ENCODE measurements at regions not wholly inside any gene's neighbourhood (a gene's known extent, or its start where the extent isn't known, plus 50 kb on each side); places are given as distances from the start of the nearest gene placed in this dataset.

DNA sequence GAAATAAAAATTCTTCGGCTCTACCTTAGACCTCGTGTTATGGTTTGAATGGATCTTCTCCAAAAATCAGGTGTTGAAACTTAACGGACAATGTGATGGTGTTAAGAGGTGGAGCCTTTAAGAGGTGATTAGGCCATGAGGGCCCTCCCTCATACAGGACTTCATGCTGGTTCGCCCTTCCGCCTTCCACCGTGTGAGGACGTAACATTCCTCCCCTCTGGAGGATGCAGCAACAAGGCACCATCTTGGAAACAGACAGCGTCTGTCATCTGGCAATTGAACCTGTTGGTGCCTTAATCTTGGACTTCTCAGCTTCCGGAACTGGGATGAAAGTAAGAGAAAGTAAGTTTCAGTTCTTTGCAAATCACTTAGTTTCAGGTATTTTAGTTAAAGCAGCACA, 126.3 kb upstream of the SPRED2 start:
- intact Hi-C loops (cut with micrococcal nuclease), result no loop called here
- DNase-seq (no peak), ATAC-seq (no peak)

DNA sequence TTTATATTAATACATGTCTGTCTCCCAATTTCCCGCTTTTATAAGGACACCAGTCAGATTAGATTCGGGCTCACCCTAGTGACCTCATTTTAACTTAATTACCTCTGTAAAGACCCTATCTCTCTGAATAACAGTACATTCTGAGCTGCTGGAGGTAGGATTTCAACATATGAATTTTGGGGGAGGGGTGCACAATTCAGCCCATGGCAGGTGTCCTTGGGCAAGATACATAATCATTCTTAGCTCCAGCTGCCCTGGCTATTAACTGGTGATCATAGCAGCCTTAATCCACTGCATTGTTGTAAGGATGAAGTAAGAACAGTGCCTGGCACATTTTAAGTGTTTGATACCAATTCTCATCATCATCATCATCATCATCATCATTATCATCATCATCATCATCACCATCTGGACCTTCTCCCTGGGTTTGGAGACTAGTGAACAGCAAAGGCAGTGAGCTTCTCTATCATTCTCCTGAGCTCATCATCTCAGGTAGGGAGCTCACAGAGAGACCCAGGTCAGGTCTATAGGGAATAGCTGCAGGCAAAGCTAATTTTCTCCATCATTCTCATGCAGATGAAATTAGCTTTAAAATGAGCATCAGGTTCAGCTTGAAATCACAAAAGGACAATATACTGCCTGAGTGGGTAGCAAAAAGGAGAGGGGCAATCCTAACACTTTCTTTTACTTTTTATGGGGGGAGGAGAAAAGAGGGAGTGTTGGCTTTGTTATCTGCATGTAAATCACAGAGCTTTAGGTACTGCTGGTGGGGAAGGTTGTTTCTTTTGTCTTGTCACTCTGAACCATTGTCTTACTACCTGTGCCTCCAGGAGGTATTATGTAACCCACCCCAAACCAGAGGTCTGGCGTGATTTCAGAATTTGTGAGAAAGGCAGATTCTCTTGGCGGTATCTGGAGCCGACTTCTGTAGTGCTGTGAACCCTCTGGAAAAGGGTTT, 125.5 kb upstream of the SPRED2 start:
- ATAC-seq (no peak), DNase-seq (no peak)
- intact Hi-C loops (cut with micrococcal nuclease), result no loop called here

DNA sequence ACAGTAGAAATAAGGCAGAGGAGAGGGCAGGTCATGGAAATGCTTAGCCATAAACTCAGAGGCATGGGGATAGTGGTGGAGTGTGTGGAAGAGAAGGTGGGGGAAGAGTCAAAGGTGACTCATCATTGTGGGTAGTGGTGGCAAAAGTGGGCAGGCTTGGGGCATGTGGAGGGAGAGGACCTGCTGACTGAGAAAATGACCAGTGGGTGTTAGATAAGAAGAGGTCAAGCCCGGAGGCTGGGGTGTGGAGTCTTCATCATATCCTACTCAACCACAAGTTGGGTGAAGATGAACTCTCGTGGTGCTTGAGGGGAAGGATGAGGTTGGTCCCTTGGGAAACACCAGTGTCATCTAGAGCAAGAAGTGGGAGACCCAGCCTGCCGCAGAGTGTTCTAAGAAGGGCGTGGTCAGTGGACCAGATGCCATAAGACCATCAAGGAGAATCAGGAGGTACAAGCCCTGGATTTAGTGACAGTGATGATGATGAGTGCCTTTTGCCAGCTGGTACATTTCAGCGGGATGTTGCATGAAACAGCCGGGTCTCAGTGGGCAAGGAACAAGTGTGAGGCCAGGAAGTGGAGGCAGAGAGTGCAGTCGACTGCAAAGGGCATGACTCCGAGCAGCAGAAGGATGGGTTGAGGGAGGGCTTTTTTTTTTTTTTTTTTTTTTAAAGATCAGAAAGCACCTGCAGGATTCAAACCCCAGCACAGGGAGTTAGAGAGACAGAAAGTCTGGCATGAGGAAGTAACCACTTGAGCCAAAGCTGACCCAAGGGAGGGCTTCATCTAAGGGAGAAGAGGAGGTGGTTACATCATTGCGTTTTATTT, 122.6 kb upstream of the SPRED2 start:
- intact Hi-C loops (cut with micrococcal nuclease), result loop anchor here (5.0 kb wide), 1 partner anchor 293 kb away; no protein-coding TSS in a partner anchor
- ATAC-seq (no peak), DNase-seq (no peak)

DNA sequence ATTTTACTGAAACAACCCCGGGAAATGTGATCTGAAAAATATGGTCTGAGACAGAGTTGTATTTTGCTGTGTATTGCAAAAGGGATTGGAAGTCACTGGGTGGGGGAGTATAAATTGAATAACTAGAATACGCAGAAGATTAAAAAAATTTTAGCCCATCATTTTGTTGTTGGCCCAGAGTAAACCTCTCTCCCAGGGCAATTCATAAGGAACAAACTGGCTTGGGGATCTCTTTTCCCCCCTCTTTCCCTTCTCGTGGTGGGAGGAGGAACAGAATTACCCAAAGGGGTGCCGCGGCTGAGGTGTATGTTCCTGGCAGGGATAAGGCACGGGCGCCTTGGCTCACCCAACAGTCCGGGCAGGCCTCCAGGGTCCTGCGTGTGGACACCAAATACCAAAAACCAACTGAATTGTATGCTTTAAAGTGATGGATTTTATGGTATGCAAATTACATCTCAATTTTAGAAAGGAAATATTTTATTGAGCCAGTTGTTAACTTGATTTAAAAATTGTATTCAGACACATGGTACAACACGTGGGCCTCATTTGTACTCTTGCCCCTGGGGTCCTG, 121.2 kb upstream of the SPRED2 start:
- intact Hi-C loops (cut with micrococcal nuclease), result loop anchor here (5.0 kb wide), 1 partner anchor 291 kb away; no protein-coding TSS in a partner anchor
- peak; percentile 36 for ATAC-seq
- no peak for DNase-seq

DNA sequence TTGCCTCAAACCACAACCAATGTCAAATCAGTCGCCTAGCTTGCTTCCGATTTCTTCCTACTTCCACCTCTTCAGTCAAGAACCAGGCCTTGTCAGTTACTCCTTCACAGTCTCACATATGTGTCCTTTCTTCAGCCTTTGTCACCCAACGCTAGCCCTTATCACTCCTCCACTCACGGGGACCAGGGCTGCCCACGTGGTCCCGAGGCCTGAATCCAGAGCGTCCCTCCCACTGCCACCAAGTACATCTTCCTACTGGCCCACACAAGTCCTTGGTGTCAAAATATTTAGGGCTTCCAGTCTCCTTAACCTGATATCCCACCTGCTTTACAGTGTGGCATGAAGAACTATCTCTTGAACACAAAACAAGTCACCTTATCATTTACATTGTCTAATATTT, 119.1 kb upstream of the SPRED2 start:
- intact Hi-C loops (cut with micrococcal nuclease), result loop anchor here (5.0 kb wide), 1 partner anchor 289 kb away; no protein-coding TSS in a partner anchor
- no peak for ATAC-seq
- DNase-seq, result no peak

DNA sequence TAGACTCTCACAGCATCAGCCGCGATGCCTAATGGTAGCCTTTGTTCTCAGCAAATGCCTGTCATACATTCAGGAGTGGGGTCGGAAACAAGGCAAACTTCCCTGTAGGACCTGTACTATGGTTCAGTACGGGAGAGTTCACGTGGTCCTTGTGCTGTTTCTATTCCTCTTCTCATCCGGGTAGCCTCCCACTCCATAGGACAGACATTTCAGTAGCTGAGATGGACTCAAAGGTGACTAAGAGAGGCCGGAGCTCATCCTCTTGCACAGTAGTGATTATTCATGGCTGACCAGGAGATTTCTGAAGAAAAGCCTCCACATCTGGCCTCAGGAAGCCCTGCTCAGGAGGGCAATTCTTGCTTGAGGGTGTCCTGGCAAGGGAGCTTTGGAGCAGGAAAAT, 117.8 kb upstream of the SPRED2 start:
- ATAC-seq, result no peak
- intact Hi-C loops (cut with micrococcal nuclease), result loop anchor here (5.0 kb wide), 1 partner anchor 288 kb away; no protein-coding TSS in a partner anchor
- no peak for DNase-seq

DNA sequence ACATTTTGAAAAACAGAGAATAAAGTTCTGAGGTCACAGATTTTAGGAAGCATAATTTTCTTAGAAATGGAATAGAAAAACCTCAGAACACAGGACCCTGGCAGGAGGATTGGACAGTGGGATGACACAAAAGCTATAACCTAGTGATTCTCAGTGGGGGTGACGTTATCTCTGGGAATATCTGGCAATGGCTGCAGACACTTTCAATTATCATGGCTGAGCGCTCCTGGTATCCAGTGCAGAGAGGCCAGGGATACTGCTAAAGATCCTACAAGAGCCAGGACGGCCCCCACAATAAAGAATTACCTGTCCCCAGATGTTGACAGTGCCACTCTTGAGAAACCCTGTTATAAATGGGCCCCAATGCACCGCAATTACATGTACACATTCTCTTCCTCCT, 117.2 kb upstream of the SPRED2 start:
- ATAC-seq (no peak), DNase-seq (no peak)
- intact Hi-C loops (cut with micrococcal nuclease), result loop anchor here (5.0 kb wide), 1 partner anchor 287 kb away; no protein-coding TSS in a partner anchor

DNA sequence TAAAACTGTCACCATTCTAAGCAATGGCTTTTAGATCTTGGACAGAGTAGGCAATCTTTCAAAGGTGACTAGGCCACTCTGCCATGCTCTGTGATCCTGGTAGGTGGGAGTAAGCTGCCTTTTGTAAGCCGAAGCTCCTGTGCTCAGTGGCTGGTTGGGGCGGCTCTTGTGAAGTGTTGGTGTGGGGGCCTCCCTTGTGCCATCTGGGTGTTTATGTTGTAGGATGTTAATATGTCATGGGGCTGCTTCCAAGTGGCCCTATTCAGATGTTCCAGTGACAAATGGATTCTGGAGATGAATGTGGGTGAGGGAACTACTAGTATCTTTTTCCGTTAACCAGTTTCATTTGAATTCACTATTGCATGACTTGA, 116.8 kb upstream of the SPRED2 start:
- intact Hi-C loops (cut with micrococcal nuclease), result no loop called here

DNA sequence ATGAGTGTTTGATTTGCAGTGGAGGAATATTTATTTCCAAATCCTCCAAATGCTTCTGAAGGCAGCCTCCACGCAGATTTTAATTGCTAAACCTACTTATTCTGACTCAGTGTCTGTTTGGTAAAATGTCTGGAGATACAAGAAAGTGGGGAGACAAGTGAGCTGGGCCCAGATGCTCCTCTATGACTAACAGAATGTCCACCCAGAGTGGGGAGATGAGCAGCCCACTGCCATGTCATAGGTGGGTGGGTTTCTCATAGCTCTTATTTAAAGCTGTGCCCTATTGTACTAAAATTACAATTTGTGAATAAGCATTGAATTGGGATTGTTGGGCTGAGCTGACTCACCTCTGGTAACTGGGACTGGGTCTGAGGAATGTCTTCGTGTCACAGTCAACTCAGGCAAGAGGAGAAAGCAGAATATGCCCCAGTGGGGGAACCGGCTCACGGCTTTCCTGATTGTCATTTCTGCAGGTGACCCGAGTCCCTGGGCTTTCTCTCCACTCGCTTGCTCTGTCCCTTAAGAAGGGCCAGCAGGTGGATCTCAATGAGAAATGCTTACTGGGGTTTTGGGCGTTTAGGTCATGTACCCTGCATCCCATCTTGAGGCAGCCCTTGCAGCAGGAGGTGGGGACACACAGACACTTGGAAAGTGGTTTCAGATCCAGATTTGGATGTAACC, 116.3 kb upstream of the SPRED2 start:
- DNase-seq, result no peak
- no peak for ATAC-seq
- intact Hi-C loops (cut with micrococcal nuclease), result no loop called here

More for the DNA sequence above, 116.8 kb upstream of the SPRED2 start:
- DNase-seq (no peak), ATAC-seq (no peak)

DNA sequence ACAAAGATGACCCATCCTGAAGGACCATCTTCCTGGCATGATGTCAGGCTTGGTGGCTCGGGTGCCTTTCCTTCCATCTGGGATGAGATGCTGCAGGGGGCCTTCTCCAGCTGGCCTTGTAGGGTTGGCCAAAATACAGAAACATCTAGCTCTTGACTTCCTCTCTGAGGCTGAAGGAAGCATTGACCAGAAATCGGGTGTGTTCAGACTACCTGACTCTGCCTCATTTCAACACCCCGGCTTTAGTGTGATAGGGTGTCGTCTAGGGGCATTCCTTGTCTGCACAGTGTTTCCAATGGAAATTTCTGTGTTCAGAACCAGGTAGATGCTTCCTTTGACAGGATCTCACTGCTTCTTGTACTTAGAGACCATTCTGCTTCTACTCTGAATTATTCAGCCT, 115.7 kb upstream of the SPRED2 start:
- ATAC-seq, result no peak
- intact Hi-C loops (cut with micrococcal nuclease), result no loop called here
- DNase-seq, result no peak

DNA sequence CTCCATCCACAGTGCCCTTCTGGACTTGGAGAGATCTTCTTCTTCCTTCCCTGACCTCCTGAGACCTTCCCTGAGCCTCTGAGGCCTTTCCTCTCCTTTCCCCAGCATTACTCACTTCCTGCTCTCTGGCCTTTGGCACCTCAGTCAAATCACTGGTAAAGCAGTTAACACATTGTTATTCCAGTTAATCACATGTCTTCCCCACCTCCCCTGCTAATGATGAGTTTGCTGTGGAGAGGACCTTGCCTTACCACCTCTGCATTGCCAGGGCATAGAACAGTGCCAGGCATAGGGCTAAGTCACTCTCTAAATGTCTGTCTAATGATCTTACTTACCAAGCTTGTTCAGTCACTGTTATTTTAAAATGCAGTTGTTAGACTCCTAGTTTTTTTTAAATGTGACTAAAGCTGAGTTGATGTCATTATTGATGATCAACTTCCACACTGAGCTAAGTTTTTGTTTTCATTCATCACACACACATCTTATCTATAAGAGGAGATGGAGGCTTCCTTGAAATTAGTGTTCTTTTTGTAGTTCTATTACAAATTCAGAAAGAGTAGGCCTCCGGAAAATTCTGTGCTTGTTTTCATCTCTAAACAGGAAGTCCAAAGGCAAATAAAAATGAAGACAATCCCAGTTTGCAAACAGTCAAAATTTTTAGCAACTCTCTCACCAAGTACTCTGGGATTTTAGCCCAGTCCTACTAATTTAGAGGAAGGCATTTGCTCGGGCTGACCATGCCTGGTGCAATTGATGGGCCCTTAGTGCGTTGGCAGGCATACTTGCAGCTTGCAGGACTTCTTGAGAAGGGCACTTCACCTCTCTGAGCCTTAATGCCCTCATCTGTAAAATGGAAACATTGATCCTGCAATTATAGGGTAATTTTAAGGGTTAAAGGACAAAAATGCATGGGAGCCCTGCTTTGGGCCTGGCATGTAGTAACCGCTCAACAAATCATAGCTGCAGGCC, 113.7 kb upstream of the SPRED2 start:
- ATAC-seq (peak; percentile 78), DNase-seq (no peak)
- intact Hi-C loops (cut with micrococcal nuclease), result no loop called here

DNA sequence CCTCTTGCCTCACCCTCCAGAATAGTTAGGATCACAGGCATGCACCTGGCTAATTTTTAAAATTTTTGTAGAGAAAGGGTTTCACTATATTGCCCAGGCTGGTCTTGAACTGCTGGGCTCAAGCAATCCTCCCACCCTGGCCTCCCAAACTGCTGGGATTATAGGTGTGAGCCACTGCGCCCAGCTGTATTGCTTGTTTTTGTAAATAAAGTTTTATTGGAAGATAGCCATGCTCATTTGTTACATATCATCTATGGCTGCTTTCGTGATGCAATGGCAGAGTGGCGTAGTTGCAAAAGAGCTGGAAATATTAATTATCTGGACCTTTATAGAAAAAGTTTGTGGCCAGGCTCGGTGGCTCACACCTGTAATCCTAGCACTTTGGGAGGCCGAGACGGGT, 109.4 kb upstream of the SPRED2 start:
- ATAC-seq, result no peak
- no peak for DNase-seq
- intact Hi-C loops (cut with micrococcal nuclease), result no loop called here

DNA sequence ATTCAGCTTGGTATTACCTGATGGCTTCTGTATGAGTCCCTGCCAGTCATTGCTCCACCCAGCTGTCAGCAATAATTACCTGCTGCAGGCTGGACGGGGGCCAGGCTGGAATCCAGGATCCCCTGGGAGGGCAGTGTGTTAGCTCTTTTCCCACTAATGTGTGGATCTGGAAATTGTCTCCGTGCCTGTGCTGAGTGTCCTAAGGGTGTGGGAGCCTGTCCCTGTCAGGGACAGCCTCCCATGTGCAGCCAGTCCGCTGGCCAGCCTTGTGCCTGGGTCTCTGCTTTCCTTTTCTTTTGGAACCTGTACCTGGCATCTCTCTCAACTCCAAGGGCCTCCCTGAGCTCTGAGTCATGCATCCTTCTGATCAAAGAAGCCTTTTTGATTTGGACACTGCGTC, 107.2 kb upstream of the SPRED2 start:
- intact Hi-C loops (cut with micrococcal nuclease), result loop anchor here (10.0 kb wide), 1 partner anchor 85 kb away; no protein-coding TSS in a partner anchor
- ATAC-seq, result no peak

DNA sequence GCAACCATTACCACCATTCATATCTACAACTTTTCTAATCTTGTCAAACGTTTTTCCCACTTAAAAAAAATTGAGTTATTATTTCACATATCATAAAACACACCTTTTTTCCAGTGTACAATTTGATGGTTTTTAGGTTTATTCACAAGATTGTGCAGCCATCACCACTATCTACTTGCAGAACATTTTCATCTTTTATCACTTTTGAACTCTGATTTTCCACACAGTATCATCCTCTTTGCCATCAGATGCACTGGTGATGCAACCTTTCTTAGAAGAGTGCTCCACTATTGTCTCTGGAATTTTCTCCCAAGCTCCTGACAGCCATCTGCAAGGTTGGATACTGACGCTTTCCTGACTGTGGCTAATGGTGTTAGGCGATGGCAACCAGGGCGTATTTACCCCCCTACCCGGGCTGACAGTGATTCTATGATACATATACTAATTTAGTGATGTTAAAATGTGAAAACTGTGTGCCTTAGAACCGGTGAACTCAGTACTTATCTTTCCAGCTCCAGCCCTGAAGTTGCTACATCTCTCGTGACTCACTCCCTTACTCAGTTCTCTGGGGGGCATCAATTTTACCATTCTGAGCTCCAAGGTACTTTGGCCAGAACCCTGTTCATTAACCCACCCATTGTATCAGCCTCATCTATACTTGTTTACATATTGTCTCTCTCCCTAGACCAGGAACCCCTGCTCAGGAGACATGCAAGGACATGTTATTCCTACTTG, 105.4 kb upstream of the SPRED2 start:
- ATAC-seq (no peak), DNase-seq (no peak)
- intact Hi-C loops (cut with micrococcal nuclease), result loop anchor here (10.0 kb wide), 1 partner anchor 83 kb away; no protein-coding TSS in a partner anchor

More for the DNA sequence above, 107.2 kb upstream of the SPRED2 start:
- DNase-seq, result no peak

DNA sequence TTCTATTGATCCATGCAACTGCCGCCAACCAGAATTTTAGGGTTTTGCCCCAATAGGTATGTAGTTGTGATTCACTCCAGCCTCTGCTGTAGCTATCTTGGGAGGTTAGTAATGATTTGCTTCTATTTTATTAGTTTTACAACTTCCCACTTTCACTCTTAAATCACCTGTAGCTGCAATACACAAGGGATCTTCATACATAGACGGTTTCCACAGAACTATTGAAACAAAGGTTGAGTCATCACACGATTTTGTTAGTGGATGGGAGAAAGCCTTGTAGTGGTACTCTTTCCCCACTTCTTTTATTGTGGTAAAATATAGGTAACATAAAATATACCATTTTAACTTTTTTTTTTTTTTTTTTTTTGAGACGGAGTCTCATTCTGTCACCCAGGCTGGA, 104.2 kb upstream of the SPRED2 start:
- ATAC-seq, result no peak
- DNase-seq, result no peak
- intact Hi-C loops (cut with micrococcal nuclease), result loop anchor here (10.0 kb wide), 1 partner anchor 82 kb away; no protein-coding TSS in a partner anchor

DNA sequence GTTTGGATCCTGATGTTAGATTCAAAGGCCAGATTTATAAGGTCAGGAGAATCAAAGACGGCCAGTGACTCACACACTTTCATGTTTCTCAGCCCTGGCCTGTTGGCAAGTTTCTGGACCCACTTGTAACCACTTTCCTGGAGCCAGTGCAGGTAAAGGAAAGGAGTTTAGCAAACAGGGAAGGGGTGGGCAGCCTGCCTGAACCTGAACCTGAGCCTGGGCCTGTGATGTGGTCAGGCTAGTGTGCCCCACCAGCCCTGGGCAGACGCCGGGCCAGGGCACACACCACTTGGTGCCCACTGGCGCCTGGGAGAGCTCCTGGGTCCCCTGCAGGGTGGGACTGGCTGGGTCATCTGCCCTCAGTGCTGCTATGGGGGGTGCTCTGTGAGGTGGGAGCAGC, 100.5 kb upstream of the SPRED2 start:
- no peak for DNase-seq
- intact Hi-C loops (cut with micrococcal nuclease), result loop anchor here (10.0 kb wide), 1 partner anchor 78 kb away; no protein-coding TSS in a partner anchor
- ATAC-seq, result no peak

DNA sequence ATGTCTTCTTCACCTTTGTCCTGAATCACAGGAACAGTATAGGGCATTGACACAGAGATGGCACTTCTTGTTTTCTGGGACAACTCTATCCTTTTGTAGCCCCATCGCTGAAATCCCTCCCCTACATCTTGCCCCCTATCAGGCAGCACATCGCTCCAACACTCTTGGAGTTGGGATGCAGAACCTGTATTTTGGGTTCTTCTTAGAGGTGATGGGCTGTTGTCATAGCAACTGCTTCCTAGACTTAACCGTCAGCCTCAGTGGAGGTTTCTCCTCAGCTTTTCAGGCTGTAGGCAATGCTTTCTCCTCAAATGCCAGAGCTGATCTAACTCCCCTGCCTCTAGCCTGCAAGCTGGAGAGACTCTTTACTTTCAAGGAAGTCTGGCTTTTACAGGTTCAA, 99.9 kb upstream of the SPRED2 start:
- intact Hi-C loops (cut with micrococcal nuclease), result loop anchor here (10.0 kb wide), 1 partner anchor 78 kb away; no protein-coding TSS in a partner anchor
- no peak for ATAC-seq
- no peak for DNase-seq

Measured in left ventricle myocardium superior (tissue), 1 donor.